HG02981 (cell line): ENCODE measurements at regions not wholly inside any gene's neighbourhood (a gene's known extent, or its start where the extent isn't known, plus 50 kb on each side); places are given as distances from the start of the nearest gene placed in this dataset.

ENCODE experiments used
- ATAC-seq: cut with Tn5 transposase; IDR thresholded peaks from one replicate; pipeline ENCODE4 v1.9.1; 2021; ENCODE audit warnings: mild to moderate bottlenecking, moderate library complexity; ENCODE audit not compliant: unreplicated experiment

DNA sequence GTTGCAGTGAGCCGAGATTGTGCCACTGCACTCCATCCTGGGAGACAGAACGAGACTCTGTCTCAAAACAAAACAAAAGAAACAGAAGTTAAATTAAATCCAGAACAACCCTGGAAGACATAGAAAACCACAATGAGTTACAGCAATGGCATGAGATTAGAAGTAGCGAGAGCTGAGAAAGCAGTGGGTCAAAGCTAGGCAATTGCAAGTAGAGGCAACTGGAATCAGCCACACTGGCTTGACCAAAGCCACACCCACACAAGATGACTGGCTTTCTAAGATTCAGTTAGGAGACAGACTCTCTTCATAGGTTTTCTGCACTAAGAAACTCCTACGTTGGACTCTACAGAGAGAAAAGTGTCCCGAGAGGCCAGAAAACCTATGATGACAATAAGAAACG lies 443.0 kb downstream of the GPM6A start:
- ATAC-seq = no peak

DNA sequence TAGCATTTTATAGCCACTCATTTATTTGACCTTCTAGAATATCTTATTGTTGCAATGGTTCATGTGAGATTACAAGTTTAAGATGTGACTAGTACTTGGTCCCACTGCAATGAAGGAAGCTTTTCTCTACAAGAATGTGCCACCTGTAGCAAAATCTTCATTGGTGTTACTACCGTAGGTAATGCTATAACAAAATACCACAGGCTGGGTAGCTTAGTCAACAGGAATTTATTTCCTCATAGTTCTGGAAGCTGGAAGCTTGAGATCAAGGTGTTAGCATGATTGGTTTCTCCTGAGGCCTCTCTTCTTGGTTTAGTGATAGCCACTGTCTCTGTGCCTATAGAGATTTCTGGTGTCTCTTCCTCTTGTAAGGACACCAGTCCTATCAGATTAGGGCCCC lies 441.0 kb downstream of the GPM6A start:
- no peak for ATAC-seq

DNA sequence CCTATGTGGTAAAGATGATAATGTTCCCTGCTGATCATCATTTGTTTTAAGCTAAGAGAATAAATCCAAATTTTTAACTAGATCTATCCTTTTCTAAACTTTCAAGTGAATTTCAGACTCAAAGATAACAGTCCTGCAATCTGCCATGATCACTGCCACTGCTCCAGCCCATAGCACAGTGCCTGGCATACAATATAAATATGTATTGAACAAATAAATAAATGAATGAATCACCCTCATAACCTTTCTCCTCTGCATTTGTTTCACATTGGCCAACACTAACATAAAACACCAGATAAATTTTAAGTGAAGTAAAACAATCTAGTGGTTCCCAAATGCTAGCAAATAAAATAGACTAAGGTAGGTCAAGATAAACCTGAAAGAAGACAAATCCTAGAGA lies 439.0 kb downstream of the GPM6A start:
- no peak for ATAC-seq

DNA sequence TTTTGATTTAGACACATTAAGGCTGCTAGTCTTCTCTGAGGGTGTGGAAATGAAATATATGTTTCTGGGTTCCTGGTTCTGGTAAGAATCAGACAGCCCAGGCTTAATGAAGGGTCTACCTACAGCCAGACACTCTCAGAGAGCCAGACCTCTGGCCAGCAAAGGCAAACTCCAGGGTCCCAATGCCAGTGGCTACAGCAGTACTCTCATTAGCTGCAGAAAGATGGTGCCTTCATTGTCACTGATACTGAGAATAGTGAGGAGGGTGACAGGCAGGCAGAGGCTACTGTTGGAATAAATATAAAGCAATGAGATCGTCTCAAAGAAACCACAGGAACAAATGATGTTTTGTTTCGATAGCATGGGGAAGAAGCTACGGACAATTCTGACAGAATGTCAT lies 437.6 kb downstream of the GPM6A start:
- no peak for ATAC-seq

DNA sequence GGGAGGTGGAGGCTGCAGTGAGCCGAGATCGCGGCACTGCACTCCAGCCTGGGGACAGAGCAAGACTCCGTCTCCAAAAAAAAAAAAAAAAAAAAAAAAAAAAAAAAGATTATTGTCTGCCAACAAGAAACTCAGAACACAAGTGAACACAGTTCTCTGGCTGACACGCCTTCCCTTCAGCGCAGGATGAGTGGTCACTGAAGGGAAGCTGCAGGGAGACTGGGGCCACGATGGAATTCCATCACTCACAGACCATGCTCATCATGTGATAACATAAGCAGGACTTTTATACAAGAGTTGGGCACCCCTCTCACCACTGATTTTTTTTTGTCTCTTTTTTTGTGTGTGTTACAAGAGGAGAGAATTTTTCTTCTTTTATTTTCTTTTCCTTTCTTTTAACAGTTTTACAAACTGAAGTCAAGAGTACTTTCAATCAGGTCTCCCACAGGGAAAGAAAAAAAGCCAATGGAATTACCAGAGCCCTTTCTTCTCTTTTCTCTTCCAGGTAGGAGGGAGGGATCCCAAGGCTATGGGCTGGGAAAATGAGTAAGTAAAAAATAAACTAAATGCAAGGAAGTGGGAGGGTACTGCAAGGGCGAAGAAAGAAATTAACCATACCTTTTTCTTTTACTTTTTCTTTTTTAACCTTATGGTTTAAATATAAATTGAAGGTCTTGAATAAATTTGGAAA lies 435.6 kb downstream of the GPM6A start:
- no peak for ATAC-seq

DNA sequence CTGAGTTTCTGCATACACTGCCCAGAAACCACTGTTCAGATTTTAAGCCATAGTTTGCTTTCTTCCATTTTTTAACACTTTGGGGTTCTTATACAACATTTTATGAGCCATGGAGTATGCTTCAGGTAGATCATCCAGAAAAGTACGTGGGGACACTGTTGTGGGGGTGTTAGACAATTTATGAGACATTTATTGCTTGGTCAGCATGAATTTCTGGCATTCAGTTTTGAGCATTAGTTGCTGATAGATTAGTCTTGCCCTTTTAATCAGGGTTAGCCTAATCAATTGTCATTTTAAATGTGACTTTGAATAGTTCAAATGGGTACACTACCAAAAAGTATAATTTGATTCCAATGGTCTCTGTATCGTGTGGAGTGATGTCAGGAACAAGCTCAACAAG lies 434.9 kb downstream of the GPM6A start:
- no peak for ATAC-seq

DNA sequence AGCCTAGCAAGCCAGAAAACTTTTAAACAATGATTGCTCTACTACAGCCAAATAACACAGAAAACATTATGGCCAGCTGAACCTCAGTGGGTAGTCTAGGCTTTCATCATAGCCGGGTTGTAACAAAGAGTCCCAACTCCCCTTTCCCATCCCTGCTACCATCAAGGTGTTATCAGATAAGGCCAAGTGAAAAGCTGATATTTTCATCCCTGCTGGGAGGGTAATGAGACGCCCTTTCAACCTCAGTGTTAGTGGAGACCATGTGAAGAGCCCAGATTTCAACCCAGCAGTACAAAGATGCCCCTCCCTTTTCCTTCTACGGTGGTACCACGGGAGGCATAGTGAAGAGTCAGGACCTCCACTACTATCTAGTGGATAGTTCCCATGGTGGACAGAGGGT lies 433.7 kb downstream of the GPM6A start:
- ATAC-seq = no peak

DNA sequence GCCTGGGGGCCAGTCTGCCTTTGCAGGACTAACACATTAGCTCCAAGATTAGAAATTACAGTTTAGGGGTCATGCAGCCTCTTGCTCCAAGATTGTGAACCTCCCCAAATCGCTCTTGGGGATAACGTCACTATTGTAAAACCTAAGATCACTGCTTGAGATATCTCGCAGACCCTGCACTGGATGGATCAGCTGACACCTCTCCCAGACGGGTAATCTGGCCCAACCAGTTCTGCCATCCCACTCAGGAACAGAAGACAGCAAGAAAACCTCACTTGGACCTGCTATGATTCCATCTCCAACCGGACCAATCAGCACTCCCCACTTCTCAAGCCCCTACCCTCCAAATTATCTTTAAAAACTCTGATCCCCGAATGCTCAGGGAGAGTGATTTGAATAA lies 431.2 kb downstream of the GPM6A start:
- no peak for ATAC-seq

DNA sequence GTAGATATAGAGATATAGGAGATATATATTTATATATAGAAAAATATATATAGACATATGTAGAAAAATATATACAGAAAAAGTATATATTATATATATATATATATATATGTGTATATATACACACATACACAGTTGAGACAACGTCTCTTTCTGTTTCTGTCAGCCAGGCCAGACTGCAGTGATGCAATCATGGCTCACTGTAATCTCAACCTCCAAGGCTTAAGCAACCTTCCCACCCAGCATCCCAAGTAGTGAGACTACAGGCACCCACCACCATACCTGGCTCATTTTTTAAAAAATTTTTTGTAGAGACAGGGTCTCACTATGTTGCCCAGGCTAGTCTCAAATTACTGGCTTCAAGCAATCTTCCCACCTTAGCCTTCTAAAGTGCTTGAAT lies 426.3 kb downstream of the GPM6A start:
- no peak for ATAC-seq

DNA sequence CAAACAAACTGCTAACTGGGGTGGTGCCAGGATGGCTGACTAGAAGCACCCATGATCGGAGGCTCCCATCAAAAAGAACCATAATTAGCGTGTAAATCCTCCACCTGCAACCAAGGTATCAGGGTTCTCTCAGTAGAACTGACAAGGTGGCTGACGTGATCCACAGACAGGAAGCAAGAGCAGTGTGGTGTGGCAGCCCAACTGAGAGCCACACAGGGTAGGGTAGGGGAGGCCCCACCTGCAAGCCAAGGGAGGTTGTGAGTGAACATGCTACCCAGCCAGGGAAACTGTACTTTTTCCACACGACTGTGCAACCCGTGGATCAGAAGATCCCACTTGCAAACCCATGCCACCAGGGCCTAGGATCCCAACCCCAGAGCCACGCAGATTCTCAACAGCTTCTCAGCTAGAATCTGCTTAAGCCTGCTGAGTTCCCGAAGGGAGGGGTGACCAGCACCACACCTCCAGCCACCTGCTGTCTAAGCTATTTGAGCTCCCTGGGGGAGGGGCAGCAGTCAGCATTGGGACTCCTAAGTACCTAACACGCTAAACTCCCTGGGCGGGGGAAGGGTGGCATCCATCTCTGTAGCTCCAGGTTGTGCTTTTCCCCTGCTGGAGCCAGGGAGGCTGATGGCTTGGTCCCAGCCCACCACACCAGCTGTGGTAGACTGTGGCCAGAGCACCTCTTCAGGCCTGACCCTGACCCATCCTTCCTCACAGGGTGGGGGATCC lies 425.1 kb downstream of the GPM6A start:
- no peak for ATAC-seq

DNA sequence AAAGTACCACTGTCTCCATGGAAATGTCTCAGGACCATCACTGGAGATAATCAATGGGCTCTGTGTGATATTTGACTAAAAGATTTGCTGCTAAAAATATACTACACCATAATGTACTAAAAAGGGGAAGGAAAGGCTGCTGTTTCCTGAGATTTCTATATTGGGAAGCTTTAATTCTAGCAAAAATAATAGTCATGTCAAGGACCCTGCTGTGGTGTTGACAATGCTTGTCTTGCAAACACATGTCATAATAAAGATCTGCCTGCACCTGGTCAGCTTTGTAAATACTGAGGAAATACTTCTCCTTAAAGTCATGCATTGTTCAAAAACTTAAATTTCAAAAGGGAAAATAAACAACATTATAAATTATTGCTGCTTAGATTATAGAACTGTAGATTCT lies 417.9 kb downstream of the GPM6A start:
- no peak for ATAC-seq

DNA sequence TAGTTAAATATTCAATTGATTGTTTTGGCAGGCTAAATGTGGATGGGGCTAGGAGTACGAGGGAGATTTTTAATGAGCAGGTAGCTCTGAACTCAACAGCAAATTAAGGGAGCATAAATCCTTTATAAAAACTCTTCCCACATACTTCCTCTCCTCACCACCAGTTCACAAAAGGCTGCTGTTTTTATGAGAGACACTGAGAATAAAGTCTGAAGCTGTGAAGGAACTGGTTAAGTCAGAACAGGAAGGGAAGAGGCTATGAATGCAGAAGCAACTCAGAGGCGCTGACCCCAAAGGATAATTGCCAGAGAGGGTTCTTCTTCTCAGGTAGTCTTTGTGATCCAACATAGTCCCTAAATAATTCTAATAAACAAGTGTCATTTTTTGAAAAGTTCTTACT lies 406.1 kb downstream of the GPM6A start:
- no peak for ATAC-seq

DNA sequence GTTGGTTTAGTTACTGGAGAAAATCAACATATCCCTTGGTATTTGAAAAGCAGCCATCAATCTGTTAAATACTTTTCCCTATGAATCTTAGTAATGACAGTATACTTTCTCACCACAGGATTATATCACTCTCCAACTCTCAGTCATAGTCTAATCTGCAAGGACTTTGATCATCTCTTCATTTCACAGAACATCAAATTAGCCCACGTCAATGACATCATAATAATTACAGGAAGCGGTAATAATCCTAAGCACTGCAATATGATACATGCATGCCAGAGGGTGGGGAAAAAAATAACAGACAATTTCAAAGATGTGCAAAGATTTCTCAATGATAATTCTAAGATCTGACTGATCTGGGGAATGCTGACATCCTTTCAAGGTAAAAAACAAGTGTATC lies 404.1 kb downstream of the GPM6A start:
- no peak for ATAC-seq

DNA sequence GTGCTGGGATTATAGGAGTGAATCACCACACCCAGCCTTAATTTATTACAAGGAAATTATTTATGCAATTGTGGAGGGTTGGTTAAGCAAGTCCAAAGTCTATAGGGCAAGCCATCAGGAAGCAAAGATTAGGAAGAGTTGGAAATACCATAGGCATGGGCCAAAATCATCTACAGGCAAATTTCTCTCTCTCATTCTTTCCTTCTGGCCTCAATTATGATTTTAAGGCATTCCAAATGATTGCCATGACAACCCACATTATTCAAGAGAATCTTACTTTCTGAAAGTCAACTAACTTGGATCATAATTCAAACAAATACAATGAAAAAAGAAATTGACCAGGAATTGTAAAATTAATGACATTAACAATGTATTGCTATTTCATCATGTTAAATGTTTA lies 400.8 kb downstream of the GPM6A start:
- ATAC-seq = no peak

DNA sequence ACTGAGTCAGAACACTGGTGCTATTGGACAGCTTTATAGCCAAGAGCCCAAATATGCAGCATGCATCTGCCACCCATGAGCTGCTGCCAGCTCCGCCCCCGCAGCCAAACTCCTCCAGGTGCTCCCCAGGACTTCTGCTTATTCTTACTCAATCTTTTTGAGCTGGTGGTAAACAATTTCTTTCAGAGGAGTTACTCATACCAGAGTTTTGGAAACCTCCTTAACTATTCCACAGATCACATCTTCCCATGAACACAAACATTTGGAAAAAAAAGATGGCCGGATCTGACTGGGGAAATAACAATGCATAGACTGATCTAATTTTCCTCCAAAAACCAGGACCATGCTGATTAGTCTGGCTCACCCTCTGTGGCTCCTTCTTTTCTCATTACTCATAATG lies 399.9 kb downstream of the GPM6A start:
- ATAC-seq = no peak

DNA sequence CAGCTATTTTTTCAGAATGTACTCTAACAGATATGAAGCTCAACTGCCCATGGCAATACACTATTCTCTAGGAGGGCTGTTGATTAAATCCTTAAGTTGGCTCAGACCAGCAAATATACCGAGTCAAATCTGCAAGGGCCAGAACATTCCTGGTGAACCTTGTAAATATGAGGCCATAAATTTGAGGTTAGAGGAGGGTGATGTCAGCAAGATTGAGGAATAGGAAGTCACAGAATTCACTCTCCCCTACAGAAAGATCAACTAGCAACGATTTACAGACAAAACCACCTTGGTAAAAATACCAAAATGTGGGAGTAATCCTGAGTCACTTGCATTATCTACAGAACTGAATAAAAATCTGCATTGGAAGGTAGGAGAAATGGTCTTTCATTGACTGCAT lies 399.3 kb downstream of the GPM6A start:
- ATAC-seq = no peak

DNA sequence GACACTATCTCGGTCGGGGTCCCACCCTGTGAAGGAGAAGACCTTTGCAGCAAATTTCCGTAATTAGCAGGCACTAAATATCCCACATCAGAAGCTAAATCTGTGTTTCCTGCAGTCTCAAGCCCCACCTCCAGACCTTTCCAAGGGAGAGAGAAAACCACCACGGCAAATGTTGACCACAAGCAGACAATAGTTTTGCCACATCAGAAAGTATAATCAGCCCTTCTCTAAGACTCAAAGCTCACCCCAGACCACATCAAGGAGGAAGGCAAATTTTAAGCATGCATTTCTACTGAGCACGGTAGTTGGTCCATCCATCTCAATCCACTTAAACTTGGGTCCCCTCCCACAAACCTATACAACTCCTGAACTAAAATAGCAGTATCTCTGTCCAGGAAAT lies 398.5 kb downstream of the GPM6A start:
- ATAC-seq = no peak

DNA sequence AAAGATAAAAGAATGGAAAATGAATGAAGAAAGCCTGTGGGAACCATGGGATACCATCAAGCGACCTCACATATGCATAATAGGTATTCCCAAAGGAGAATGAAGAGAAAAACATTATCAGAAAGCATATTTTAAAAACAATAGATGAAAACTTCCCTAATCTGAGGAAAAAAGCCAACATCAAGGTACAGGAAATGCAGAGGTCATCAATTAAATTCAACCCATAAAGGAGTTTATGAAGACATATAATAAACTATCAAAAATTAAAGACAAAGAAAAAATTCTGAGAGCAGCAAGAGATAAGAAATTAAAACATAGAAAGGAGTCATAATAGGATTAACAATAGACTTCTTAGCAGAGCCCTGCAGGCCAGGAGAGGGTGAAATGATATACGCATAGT lies 397.5 kb downstream of the GPM6A start:
- no peak for ATAC-seq

DNA sequence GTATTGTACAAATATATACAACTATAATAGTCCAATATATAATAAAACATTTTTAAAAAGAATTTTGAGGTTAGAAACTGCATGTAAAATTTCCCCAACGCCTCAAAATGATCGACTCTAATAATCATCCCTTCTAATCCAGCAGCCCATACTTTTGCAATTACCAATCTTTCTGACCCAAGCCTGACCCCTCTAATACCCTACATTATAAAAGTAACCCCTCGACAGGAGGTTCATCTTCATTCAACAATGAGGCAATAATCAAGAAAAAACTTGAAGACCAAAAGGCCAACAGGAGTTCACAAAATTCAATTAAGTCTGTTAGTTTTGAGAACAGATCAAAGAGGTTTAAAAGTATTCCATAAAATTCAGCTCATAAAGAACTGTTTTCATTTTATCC lies 393.5 kb downstream of the GPM6A start:
- no peak for ATAC-seq

DNA sequence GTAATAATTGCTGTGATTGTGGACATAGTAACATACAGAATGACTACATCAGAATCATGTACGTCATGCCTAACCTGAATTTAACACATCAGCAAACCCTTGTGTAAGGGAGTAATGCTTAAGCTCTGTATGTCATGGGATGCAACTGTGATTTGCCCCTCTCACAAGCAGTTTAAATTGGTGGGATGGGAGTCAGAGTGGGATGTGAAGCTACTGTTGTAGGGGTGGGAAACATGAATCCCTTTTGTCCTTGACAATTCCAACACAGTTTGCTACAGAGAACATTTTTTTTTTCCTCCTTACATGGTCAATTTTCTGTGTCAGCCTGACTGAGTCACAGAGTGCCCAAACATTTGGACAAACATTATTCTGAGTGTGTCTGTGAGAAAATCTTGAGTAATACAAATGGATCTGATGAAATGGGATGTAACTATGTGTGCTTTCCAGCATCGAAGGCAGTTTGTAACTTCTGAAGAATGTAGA lies 392.8 kb downstream of the GPM6A start:
- ATAC-seq = no peak

DNA sequence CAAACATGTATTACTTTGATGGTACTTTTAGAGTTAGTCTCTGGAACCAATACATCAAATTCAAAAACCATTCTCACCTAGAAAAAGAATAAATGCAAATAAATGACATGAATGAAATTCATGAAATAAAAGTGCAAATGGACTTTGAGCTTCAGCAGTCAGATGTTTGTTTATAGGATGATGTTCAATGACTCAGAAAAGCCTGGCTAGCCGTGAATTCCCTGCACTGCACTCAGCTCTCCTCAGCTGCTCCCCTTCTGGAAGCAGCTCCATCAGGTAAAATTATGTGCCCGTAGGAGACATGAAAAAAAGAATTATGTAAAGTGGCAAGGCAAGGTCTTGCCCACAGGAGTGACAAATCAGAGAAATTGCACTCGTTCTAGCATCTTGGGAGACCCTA lies 390.6 kb downstream of the GPM6A start:
- no peak for ATAC-seq

DNA sequence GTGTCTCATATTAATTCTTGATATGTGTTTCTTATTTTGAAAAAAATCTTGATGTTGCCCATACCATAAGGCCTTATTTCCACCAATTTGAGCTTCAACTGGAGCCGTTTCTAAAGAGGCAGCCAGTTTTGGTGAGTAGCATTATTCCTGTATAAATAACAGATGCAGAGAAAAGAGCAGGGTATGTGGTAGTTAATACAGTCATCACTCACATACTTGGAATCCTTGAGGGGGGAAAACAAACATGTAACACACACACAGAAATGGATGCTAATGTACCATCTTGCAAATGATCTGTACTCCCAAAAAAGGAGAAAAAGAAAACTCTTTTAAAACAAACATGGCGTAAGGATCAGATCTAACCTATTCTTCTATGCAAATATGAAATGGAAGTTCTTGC lies 389.7 kb downstream of the GPM6A start:
- no peak for ATAC-seq

DNA sequence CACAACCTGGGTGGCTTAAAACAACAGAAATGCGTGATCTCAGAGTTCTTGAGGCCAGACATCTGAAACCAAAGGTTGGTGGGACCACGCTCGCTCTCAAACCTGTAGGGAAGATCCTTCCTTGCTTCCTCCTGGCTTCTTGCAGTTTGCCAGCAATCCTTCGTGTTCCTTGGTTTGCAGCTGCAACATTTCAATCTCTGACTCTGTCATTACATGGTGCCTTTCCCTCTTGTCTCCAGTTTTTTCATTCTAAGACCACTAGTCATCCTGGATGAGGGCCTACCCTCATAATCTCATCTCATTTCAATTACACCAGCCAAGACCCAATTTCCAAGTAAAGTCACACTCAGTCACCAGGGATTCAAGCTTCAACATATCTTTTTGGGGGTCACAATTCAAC lies 388.0 kb downstream of the GPM6A start:
- ATAC-seq = no peak
